Activated CD4-positive, alpha-beta T cell treated with anti-CD3 and anti-CD28 coated beads, Interleukin-2, amount 10 ng/mL, durations not matched to agents 7 days and 5 days (primary cell): ENCODE measurements at regions not wholly inside any gene's neighbourhood (a gene's known extent, or its start where the extent isn't known, plus 50 kb on each side); places are given as distances from the start of the nearest gene placed in this dataset.
A peak's percentile ranks its signal among the peaks of the same experiment; 100 is the strongest.
"Not testable (repeated sequence)": the region's sequence is repeated elsewhere in the genome, so short reads cannot be mapped to it uniquely, and the experiment has no call there.

Experiments
- CTCF ChIA-PET: fragments of 350-600 bp; sonication (Branson Sonifier 250); formaldehyde crosslinking; loops from one replicate; lab custom pipeline; 2021; ENCODE audit warnings: antibody characterized with exemption; lab: Charles Lee
- POLR2A ChIA-PET: fragments of 350-600 bp; sonication (Branson Sonifier 250); formaldehyde crosslinking; loops from one replicate; lab custom pipeline; 2021; ENCODE audit warnings: antibody characterized with exemption; lab: Charles Lee
- DNase-seq: peaks from one replicate; pipeline ENCODE4 v3.0.0-alpha.2; 2020
- H3K27ac Mint-ChIP-seq: one replicate; pipeline ENCODE4 v1.8.0; 2021; ENCODE audit warnings: mild to moderate bottlenecking, moderate library complexity, mixed read lengths
- H3K27me3 Mint-ChIP-seq: one replicate; pipeline ENCODE4 v1.8.0; 2021; ENCODE audit warnings: mixed read lengths
- H3K36me3 Mint-ChIP-seq: one replicate; pipeline ENCODE4 v1.8.0; 2021; ENCODE audit warnings: low read depth, mixed read lengths
- H3K4me1 Mint-ChIP-seq: one replicate; pipeline ENCODE4 v1.8.0; 2021; ENCODE audit warnings: mixed read lengths
- H3K4me3 Mint-ChIP-seq: one replicate; pipeline ENCODE4 v1.8.0; 2021; ENCODE audit warnings: mild to moderate bottlenecking, moderate library complexity, mixed read lengths
- H3K9me3 Mint-ChIP-seq: one replicate; pipeline ENCODE4 v1.8.0; 2021; ENCODE audit warnings: mixed read lengths

DNA sequence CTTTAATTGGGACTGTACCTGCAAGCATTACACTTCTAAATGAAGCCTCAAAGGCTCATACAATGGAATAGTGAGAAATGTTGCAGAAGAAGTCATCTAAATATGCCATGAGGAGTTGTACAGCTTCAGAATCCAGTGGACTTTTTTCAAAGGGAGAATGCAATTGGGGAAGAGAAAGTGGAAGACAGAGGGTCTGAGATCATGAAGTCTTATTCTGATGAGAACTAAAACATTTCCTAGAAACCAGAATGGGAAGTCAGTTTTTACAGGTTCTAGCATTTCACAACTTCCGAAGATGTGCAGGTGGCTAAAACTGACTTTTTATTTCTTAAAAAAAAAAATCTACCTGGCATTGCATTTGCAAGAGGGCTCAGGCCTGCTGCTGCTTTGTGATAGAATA is 424.4 kb upstream of the RUNX1 start:
- peaks cover 3% of the 10 kb centered on the region for H3K27me3 Mint-ChIP-seq
- DNase-seq = no peak
- peaks cover 43% of the 10 kb centered on the region for H3K4me1 Mint-ChIP-seq
- H3K9me3 Mint-ChIP-seq = peaks cover 14% of the 10 kb centered on the region
- ChIA-PET POLR2A (no interaction called here), CTCF (interaction anchor here (0.7 to 1.2 kb wide), 2 partner anchors 9 kb away, joined by 3 to 6 read pairs; no protein-coding TSS in a partner anchor)
- peaks cover 9% of the 10 kb centered on the region for H3K36me3 Mint-ChIP-seq
- H3K27ac Mint-ChIP-seq = no peak overlapping the region
- H3K4me3 Mint-ChIP-seq = no peak overlapping the region

GRCh38 chr21:35470522-35470921 is 421.4 kb upstream of the RUNX1 start:
- Mint-ChIP-seq H3K9me3 (peaks cover 23% of the 10 kb centered on the region), H3K27me3 (peaks cover 3% of the 10 kb centered on the region), H3K4me3 (no peak overlapping the region), H3K27ac (no peak overlapping the region), H3K36me3 (peaks cover 6% of the 10 kb centered on the region), H3K4me1 (peaks cover 18% of the 10 kb centered on the region)
- DNase-seq = no peak
- POLR2A ChIA-PET = no interaction called here
- CTCF ChIA-PET = no interaction called here

DNA sequence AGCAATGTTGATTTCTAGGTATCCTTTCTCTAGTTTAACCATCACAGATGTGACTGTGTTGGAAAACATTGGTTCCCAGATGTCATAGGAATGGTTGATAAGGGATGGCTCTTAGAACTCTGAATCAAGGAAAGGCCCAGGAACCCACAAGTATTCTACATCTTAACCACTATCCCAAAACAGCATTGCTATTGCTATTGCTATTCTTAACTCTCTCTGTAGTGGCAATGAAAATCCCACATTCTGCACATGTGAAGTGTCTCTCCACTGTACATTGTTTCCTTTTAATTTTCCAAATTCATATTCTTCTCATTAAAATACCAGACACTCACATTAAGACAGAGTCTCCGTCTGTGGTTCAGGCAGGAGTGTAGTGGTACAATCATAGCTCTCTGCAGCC is 420.4 kb upstream of the RUNX1 start:
- Mint-ChIP-seq H3K27me3 (peaks cover 3% of the 10 kb centered on the region), H3K4me1 (peaks cover 11% of the 10 kb centered on the region), H3K36me3 (peaks cover 6% of the 10 kb centered on the region), H3K4me3 (no peak overlapping the region), H3K9me3 (peaks cover 27% of the 10 kb centered on the region), H3K27ac (no peak overlapping the region)
- CTCF ChIA-PET = no interaction called here
- no peak for DNase-seq
- POLR2A ChIA-PET = interaction anchor here (0.6 kb wide), 1 partner anchor 575 kb away, joined by 3 read pairs; no protein-coding TSS in a partner anchor

DNA sequence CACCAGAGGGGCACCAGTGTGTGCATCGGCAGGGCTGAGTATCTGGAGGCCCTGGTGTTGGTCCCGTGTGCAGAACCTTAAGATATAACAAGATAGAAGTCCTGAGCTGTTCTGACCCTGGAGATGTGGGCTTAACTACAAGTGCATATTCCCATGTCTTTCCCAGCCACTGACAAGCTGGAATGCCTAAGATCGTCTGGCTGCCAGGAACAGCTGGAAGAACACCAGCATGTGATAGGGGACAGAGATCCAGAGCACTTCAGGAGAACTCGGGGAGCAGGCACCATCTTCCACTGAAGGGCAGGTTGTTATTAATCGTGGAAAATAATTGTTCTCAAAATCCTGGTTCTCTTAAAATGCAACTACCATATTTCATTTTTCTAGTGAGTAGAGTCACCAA is 419.9 kb upstream of the RUNX1 start:
- POLR2A ChIA-PET = no interaction called here
- Mint-ChIP-seq H3K9me3 (peaks cover 28% of the 10 kb centered on the region), H3K36me3 (peaks cover 6% of the 10 kb centered on the region), H3K4me1 (peaks cover 9% of the 10 kb centered on the region), H3K4me3 (no peak overlapping the region), H3K27ac (no peak overlapping the region), H3K27me3 (peaks cover 3% of the 10 kb centered on the region)
- DNase-seq = no peak
- CTCF ChIA-PET = no interaction called here

DNA sequence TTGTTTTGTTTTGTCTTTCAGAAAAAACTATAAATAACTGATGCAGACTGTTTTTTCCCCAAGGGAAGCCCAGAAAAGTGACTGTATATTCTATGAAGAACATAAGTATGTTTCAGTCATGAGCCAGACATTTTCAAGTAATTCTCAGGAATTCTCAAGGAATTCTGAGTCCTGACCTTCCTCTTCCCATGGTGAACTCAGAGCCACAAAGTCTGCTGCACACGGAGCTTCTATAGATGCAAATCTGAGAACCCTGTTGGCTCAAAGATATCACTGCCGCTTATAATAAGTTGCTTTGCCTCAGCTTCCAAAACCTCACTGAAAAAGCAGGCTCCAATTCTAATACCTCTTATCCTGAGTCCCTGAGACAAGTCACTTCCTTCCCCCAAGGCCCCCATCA is 418.5 kb upstream of the RUNX1 start:
- Mint-ChIP-seq H3K4me3 (no peak overlapping the region), H3K36me3 (peaks cover 5% of the 10 kb centered on the region), H3K27ac (no peak overlapping the region), H3K27me3 (no peaks in the 10 kb centered on the region), H3K9me3 (peaks cover 28% of the 10 kb centered on the region), H3K4me1 (peaks cover 4% of the 10 kb centered on the region)
- DNase-seq = no peak
- ChIA-PET CTCF (no interaction called here), POLR2A (interaction anchor here (0.7 kb wide), 1 partner anchor 37 kb away, joined by 3 read pairs; no protein-coding TSS in a partner anchor)

DNA sequence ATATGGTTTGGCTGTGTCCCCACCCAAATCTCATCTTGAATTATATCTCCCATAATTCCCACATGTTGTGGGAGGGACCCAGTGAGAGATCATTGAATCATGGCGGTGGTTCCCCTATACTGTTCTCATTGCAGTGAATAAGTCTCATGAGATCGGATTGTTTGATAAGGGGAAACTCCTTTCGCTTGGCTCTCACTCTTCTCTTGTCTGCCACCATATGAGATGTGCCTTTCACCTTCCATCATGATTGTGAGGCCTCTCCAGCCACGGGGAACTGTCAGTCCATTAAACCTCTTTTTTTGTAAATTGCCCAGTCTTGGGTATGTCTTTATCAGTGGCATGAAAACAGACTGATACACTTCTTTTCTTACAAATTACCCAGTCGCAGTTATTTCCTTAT is 417.6 kb upstream of the RUNX1 start:
- H3K4me1 Mint-ChIP-seq, H3K27me3 Mint-ChIP-seq, H3K36me3 Mint-ChIP-seq, POLR2A ChIA-PET, H3K27ac Mint-ChIP-seq, H3K4me3 Mint-ChIP-seq, DNase-seq, CTCF ChIA-PET: not testable (repeated sequence)
- peaks cover 28% of the 10 kb centered on the region for H3K9me3 Mint-ChIP-seq

GRCh38 chr21:35465741-35466140 is 416.6 kb upstream of the RUNX1 start:
- Mint-ChIP-seq H3K27ac (no peak overlapping the region), H3K4me1 (peaks cover 5% of the 10 kb centered on the region), H3K36me3 (peaks cover 5% of the 10 kb centered on the region), H3K4me3 (no peak overlapping the region), H3K27me3 (no peaks in the 10 kb centered on the region), H3K9me3 (peaks cover 28% of the 10 kb centered on the region)
- CTCF ChIA-PET = no interaction called here
- POLR2A ChIA-PET = no interaction called here
- DNase-seq = no peak

DNA sequence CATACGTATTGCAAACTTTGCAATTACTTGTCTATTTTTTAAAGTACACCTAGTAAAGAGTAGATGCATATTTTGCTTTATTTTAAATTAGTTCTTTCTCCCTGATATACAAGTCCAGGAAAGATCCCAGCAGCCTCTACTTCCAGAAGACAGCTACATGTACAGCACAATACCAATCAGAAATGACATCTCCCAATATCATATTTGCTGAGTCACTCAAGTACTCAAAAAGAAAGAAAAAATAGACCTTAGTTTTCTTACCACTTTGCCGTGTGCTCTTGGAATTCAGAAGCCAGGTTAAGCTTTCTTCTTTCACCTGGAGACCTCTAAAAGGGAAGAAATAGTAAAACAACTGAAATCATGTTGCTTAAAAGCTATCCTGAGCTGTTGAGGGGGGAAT is 412.6 kb upstream of the RUNX1 start:
- no peaks in the 10 kb centered on the region for H3K27me3 Mint-ChIP-seq
- no peak overlapping the region for H3K4me3 Mint-ChIP-seq
- H3K4me1 Mint-ChIP-seq = peaks cover 10% of the 10 kb centered on the region
- POLR2A ChIA-PET = no interaction called here
- H3K27ac Mint-ChIP-seq = no peak overlapping the region
- CTCF ChIA-PET = no interaction called here
- no peak for DNase-seq
- H3K9me3 Mint-ChIP-seq = peaks cover 23% of the 10 kb centered on the region
- H3K36me3 Mint-ChIP-seq = peaks cover 5% of the 10 kb centered on the region

- Mint-ChIP-seq H3K36me3 (no peaks in the 10 kb centered on the region), H3K9me3 (peaks cover 11% of the 10 kb centered on the region), H3K27ac (no peak overlapping the region), H3K4me1 (peaks cover 10% of the 10 kb centered on the region), H3K27me3 (no peaks in the 10 kb centered on the region), H3K4me3 (no peak overlapping the region)
- ChIA-PET CTCF (interaction anchor here (0.7 to 1.5 kb wide), 2 partner anchors 11 to 511 kb away, joined by 3 to 5 read pairs; no protein-coding TSS in a partner anchor), POLR2A (no interaction called here)
- DNase-seq = no peak
Observed at GRCh38 chr21:35460441-35460840, 411.3 kb upstream of the RUNX1 start.

GRCh38 chr21:35458405-35458804 is 409.3 kb upstream of the RUNX1 start:
- Mint-ChIP-seq H3K27ac (no peak overlapping the region), H3K27me3 (no peaks in the 10 kb centered on the region), H3K9me3 (peaks cover 4% of the 10 kb centered on the region), H3K36me3 (no peaks in the 10 kb centered on the region), H3K4me1 (peaks cover 10% of the 10 kb centered on the region), H3K4me3 (no peak overlapping the region)
- POLR2A ChIA-PET = no interaction called here
- DNase-seq = no peak
- CTCF ChIA-PET = no interaction called here

- H3K27ac Mint-ChIP-seq = no peak overlapping the region
- H3K27me3 Mint-ChIP-seq = no peaks in the 10 kb centered on the region
- peaks cover 8% of the 10 kb centered on the region for H3K9me3 Mint-ChIP-seq
- peaks cover 10% of the 10 kb centered on the region for H3K4me1 Mint-ChIP-seq
- ChIA-PET POLR2A (no interaction called here), CTCF (no interaction called here)
- no peaks in the 10 kb centered on the region for H3K36me3 Mint-ChIP-seq
- DNase-seq = peak; percentile 27
- H3K4me3 Mint-ChIP-seq = no peak overlapping the region
Observed at GRCh38 chr21:35457097-35457804, 408.1 kb upstream of the RUNX1 start.

DNA sequence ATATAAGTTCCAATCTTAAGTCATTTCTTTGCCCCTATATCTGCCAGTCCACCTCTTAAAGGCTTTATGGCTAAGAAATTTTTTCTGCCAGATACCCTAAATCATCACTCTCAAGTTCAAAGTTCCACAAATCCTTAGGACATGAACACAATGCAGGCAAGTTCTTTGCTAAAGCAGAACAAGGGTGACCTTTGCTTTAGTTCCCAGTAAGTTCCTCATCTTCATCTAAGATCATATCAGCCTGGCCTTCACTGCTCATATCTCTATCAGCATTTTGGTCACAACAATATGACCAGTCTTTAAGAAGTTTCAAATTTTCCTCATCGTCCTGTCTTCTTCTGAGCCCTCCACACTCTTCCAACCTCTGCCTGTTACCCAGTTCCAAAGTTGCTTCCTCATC is 402.2 kb upstream of the RUNX1 start:
- no peaks in the 10 kb centered on the region for H3K4me1 Mint-ChIP-seq
- POLR2A ChIA-PET = no interaction called here
- CTCF ChIA-PET = no interaction called here

DNA sequence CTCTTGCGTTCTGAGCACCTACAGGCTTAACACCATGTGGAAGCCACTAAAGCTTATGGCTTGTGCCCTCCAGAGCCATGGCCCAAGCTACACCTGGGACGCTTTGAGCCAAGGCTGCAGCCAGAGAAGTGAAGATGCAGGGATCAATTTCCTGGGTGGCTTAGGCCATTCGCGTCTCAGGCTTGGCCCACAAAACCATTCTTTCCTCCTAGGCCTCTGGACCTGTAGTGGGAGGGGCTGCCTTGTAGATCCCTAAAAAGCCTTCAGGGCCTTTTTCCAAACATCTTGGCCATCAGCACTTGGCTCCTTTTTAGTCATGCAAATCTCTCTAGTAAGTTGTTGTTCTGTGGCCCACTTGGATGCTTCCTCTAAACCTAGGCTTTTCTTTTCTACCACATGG is 401.7 kb upstream of the RUNX1 start:
- Mint-ChIP-seq H3K9me3 (peaks cover 19% of the 10 kb centered on the region), H3K4me1 (no peaks in the 10 kb centered on the region), H3K4me3 (no peak overlapping the region), H3K27me3 (no peaks in the 10 kb centered on the region), H3K36me3 (peaks cover 9% of the 10 kb centered on the region), H3K27ac (no peak overlapping the region)
- no peak for DNase-seq
- ChIA-PET POLR2A (no interaction called here), CTCF (no interaction called here)

More for the DNA sequence above, 402.2 kb upstream of the RUNX1 start:
- Mint-ChIP-seq H3K27me3 (no peaks in the 10 kb centered on the region), H3K9me3 (peaks cover 19% of the 10 kb centered on the region), H3K4me3 (no peak overlapping the region), H3K36me3 (peaks cover 9% of the 10 kb centered on the region), H3K27ac (no peak overlapping the region)
- DNase-seq = no peak

DNA sequence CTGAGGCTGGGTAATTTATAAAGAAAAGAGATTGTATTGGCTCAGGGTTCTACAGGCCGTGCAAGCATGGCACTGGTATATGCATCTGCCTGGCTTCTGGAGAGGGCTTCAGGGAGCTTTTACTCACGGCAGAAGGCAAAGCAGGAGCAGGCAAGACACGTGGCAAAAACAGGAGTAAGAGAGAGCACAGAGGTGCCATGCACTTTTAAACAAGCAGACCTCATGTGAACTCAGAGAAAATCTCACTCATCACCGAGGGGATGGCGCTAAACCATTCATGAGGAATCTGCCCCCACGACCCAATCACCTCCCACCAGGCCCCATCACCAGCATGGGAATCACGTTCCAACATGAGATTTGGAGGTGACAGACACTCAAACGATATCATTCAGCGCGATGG is 400.7 kb upstream of the RUNX1 start:
- H3K27me3 Mint-ChIP-seq = peaks cover under 1% of the 10 kb centered on the region
- ChIA-PET CTCF (interaction anchor here (1.6 kb wide), 1 partner anchor 12 kb away, joined by 4 read pairs; no protein-coding TSS in a partner anchor), POLR2A (no interaction called here)
- no peak for DNase-seq
- peaks cover 9% of the 10 kb centered on the region for H3K36me3 Mint-ChIP-seq
- peaks cover 19% of the 10 kb centered on the region for H3K9me3 Mint-ChIP-seq
- no peak overlapping the region for H3K27ac Mint-ChIP-seq
- no peak overlapping the region for H3K4me3 Mint-ChIP-seq
- H3K4me1 Mint-ChIP-seq = no peaks in the 10 kb centered on the region
